C4-2B (cell line): ENCODE measurements at regions not wholly inside any gene's neighbourhood (a gene's known extent, or its start where the extent isn't known, plus 50 kb on each side); places are given as distances from the start of the nearest gene placed in this dataset.

Experiments
- H3K27ac ChIP-seq: fragments of 450-650 bp; 2 replicates; pipeline ENCODE4 v1.5.1; 2017
- CTCF ChIP-seq: fragments of 450-650 bp; conservative IDR thresholded peaks from 2 replicates; pipeline ENCODE4 v1.5.1; 2017; ENCODE audit warnings: mild to moderate bottlenecking
- ZFX ChIP-seq: fragments of 450-650 bp; IDR thresholded peaks from 2 replicates; pipeline ENCODE4 v1.6.1; 2017

DNA sequence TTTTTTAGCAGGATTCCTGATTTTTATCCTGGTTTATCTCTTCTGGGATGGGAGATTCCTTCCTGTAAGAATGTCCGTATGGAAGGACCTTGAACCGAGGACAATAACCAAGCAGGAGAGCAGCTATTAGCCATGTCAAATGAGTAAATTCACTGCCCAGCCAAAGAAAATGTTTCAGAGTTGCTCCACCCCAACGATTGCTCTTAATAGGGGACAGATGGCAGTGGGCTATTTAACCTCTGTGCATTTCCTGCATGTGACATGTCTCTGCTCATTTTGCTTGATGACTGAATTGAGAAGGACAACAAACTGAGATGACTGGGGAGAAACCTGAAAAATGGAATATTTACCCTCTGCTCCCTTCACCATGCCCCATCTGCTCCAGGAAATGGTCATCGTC is 479.9 kb upstream of the ZNF462 start:
- no peak overlapping the region for H3K27ac ChIP-seq
- TF ChIP-seq ZFX (no peak), CTCF (no peak)

- H3K27ac ChIP-seq: no peak overlapping the region
- no peak for TF ChIP-seq ZFX
- TF ChIP-seq CTCF: no peak
Measured at GRCh38 chr9:106387965-106388364, 475.0 kb upstream of the ZNF462 start.

DNA sequence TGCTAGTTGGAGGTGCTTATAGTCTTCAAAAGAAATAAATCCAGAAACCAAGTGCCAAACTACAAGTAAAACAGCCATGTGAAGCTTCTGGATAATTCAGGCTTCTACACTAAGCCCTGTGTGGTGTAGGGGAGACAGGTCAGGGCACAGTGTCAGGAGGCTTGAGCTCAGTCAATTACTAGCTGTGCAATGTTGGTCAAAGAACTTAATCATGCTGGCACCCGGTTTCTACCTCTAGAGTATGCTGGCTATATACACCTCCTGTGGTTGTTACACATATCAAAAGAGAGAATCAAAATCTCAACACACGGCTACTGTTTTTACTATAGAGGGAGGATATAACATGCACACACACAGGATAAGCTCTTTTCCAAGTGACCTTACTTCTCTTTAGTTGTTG is 469.7 kb upstream of the ZNF462 start:
- H3K27ac ChIP-seq: no peak overlapping the region
- no peak for TF ChIP-seq ZFX
- TF ChIP-seq CTCF: no peak

- TF ChIP-seq ZFX (no peak), CTCF (no peak)
Measured at GRCh38 chr9:106400170-106400569, 462.8 kb upstream of the ZNF462 start.

GRCh38 chr9:106400950-106401349 is 462.0 kb upstream of the ZNF462 start:
- no peak for TF ChIP-seq CTCF
- no peak for TF ChIP-seq ZFX
- no peak overlapping the region for H3K27ac ChIP-seq

More at GRCh38 chr9:106400170-106400569, 462.8 kb upstream of the ZNF462 start:
- H3K27ac ChIP-seq: no peak overlapping the region

GRCh38 chr9:106403081-106403480 is 459.9 kb upstream of the ZNF462 start:
- H3K27ac ChIP-seq: no peak overlapping the region
- no peak for TF ChIP-seq ZFX
- TF ChIP-seq CTCF: no peak

DNA sequence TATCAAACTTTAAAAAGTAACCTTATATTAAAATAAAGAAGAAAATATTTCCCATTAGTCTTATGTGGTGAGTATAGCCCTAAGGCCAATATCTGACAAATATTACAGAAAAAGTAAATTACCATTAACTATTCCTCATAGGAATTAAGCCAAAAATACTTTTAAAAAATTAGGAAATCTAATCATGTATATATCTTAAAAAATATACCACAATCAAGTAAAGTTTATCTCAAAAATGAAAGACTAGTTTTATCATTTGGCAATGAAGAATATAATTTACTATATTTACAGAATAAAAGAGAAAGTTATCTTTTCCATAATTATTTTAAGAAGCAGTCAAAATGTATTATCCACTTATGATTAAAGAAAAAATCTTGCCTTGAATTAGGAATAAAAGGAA is 458.8 kb upstream of the ZNF462 start:
- H3K27ac ChIP-seq: no peak overlapping the region
- TF ChIP-seq ZFX (no peak), CTCF (no peak)
